Suprapubic skin (tissue), 4 donors: ENCODE measurements at regions not wholly inside any gene's neighbourhood (a gene's known extent, or its start where the extent isn't known, plus 50 kb on each side); places are given as distances from the start of the nearest gene placed in this dataset.

ENCODE experiments used
- DNase-seq, 2 donors: peaks; one replicate each; pipeline ENCODE4 v3.0.0-alpha.2; 2019; ENCODE audit warnings: low spot score in 2 of 2
- H3K27ac ChIP-seq: fragments of 200-600 bp; sonication (generic); one replicate; pipeline ENCODE4 v1.5.1; 2019
- H3K27me3 ChIP-seq: fragments of 200-600 bp; sonication (generic); one replicate; pipeline ENCODE4 v1.5.1; 2019
- H3K36me3 ChIP-seq: fragments of 200-600 bp; sonication (generic); one replicate; pipeline ENCODE4 v1.5.1; 2019
- H3K4me1 ChIP-seq: fragments of 200-600 bp; sonication (generic); one replicate; pipeline ENCODE4 v1.5.1; 2019
- H3K4me3 ChIP-seq: fragments of 200-600 bp; sonication (generic); one replicate; pipeline ENCODE4 v1.5.1; 2019; ENCODE audit warnings: mild to moderate bottlenecking
- H3K9me3 ChIP-seq: fragments of 200-600 bp; sonication (generic); one replicate; pipeline ENCODE4 v1.5.1; 2019
- EP300 ChIP-seq: sonication (generic); formaldehyde crosslinking; IDR thresholded peaks from one replicate; pipeline ENCODE4 v1.6.1; 2017; ENCODE audit warnings: antibody characterized with exemption
- POLR2A ChIP-seq, 2 donors: fragments of 450-650 bp; IDR thresholded peaks; one replicate each; pipeline ENCODE4 v1.6.1; 2017; ENCODE audit warnings: antibody characterized with exemption in 2 of 2, mild to moderate bottlenecking in 2 of 2, moderate library complexity in 2 of 2
- POLR2AphosphoS5 ChIP-seq, 3 donors: sonication (generic); formaldehyde crosslinking; IDR thresholded peaks; one replicate each; pipeline ENCODE4 v1.6.1; 2017; ENCODE audit warnings: antibody characterized with exemption in 3 of 3
- WGBS: methylation state at CpG from one replicate; pipeline ENCODE4 v1.1.5; 2018; 5-methylcytosine and 5-hydroxymethylcytosine counted together
- TF ChIP-seq, protein P1 (sequence below), 2 donors: fragments of 200-600 bp in 1 of 2; fragments of 450-650 bp in 1 of 2; sonication (generic) in 1 of 2; IDR thresholded peaks; one replicate each; pipeline ENCODE4 v1.5.1; 2016 to 2019; ENCODE audit warnings: antibody characterized with exemption in 2 of 2, mild to moderate bottlenecking in 1 of 2, moderate library complexity in 1 of 2

DNA sequence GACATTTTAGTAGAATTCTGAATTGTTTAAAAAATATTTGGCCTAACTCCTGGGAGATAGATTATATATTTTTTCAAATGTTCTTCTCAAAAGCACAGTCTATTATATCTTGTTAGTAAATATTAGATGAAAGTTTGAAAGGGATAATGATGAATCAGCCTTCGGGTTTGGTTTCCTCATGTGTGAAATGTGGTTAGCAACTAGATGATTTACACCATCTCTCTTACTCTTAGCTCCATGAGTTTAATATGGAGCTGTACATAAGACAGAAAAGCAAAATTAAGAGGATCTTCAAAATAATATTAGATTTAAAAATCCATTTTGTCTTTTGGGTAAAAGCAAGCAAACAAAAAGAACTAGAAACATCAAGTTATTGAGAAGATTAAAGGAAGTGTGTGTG is 120.8 kb upstream of the SFRP2 start:
- Histone ChIP-seq H3K9me3 (no peaks in the 10 kb centered on the region), H3K27ac (no peak overlapping the region), H3K4me1 (peaks cover 7% of the 10 kb centered on the region), H3K36me3 (no peaks in the 10 kb centered on the region), H3K4me3 (no peak overlapping the region), H3K27me3 (no peaks in the 10 kb centered on the region)
- DNase-seq, result no peak
- TF ChIP-seq POLR2AphosphoS5 (IDR thresholded peaks at IDR 0.05), result no peak
- TF ChIP-seq POLR2A (IDR thresholded peaks at IDR 0.05), result no peak
- TF ChIP-seq EP300, result no peak
- TF ChIP-seq, protein P1, sequence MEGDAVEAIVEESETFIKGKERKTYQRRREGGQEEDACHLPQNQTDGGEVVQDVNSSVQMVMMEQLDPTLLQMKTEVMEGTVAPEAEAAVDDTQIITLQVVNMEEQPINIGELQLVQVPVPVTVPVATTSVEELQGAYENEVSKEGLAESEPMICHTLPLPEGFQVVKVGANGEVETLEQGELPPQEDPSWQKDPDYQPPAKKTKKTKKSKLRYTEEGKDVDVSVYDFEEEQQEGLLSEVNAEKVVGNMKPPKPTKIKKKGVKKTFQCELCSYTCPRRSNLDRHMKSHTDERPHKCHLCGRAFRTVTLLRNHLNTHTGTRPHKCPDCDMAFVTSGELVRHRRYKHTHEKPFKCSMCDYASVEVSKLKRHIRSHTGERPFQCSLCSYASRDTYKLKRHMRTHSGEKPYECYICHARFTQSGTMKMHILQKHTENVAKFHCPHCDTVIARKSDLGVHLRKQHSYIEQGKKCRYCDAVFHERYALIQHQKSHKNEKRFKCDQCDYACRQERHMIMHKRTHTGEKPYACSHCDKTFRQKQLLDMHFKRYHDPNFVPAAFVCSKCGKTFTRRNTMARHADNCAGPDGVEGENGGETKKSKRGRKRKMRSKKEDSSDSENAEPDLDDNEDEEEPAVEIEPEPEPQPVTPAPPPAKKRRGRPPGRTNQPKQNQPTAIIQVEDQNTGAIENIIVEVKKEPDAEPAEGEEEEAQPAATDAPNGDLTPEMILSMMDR (IDR thresholded peaks at IDR 0.05), result no peak
- 48% methylated on average over 1 of the region's 1 CpG for WGBS

DNA sequence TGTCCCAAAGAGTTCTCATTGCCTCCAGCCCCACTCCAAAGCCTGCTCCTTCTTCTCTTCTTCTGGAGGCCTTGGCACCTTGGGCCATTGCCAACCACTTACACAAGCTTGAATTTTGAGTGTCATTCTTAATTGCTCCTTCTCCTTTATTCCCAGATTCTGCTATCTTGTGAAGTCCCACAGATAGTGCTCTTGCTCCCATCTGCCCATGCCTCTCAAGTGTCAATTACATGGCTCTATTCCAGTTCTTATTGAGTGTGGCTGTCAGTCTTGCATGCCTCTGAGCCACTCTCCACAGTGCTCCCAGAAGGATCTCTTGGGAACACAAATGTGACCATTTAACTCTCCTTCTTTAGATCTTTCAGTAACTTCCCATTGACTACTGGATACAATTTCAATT is 117.3 kb upstream of the SFRP2 start:
- H3K36me3 ChIP-seq, result no peaks in the 10 kb centered on the region
- H3K4me1 ChIP-seq, result peaks cover 5% of the 10 kb centered on the region
- H3K27ac ChIP-seq, result no peak overlapping the region
- no peak overlapping the region for H3K4me3 ChIP-seq
- no peak for TF ChIP-seq POLR2A (IDR thresholded peaks at IDR 0.05)
- TF ChIP-seq, protein P1 (IDR thresholded peaks at IDR 0.05), result no peak
- no peak for TF ChIP-seq POLR2AphosphoS5 (IDR thresholded peaks at IDR 0.05)
- no peak for TF ChIP-seq EP300
- no peaks in the 10 kb centered on the region for H3K27me3 ChIP-seq
- DNase-seq, result no peak
- H3K9me3 ChIP-seq, result no peaks in the 10 kb centered on the region

DNA sequence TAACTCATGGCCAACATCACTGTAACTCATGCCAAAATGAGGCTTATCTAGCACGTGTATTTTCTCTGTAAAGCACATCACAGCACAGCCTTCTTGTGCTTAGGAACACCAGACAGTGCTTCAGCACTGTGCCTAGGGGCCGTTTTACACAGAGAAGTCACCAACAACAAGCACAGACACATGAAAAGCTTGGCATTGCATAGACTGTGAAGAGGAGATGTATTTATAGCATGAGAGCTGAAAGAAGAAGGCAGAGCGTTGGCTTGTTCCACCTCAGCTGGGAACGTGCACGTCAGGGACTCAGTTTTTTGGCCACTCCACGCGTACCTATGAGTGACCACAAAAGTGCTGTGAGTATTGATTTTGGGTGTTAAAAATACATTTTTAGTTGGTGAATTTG is 116.3 kb upstream of the SFRP2 start:
- no peaks in the 10 kb centered on the region for H3K27me3 ChIP-seq
- H3K9me3 ChIP-seq, result no peaks in the 10 kb centered on the region
- no peak for TF ChIP-seq EP300
- TF ChIP-seq POLR2A (IDR thresholded peaks at IDR 0.05), result no peak
- TF ChIP-seq, protein P1 (IDR thresholded peaks at IDR 0.05), result no peak
- no peak for TF ChIP-seq POLR2AphosphoS5 (IDR thresholded peaks at IDR 0.05)
- DNase-seq, result no peak
- H3K27ac ChIP-seq, result no peak overlapping the region
- H3K4me3 ChIP-seq, result no peak overlapping the region
- peaks cover 5% of the 10 kb centered on the region for H3K4me1 ChIP-seq
- 65% methylated on average over 7 of the region's 7 CpGs for WGBS
- no peaks in the 10 kb centered on the region for H3K36me3 ChIP-seq

DNA sequence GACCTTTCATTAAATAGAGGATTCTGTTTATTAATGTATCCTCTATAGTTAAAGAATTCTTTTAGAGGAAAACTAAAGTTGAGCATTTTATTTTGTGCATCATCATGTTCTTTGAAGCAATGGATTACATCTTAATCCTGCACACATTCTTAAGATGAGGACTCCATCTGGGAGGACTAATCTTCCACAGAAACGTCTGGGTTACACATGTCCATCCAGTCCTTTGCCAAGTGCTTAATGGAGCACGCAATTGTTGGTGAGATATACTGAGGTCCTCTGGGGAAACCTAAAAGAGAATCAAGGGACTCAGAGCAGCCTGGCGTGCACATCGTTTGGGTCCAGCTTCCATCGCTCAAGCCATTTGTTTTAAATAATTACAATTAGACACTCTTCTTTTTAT is 115.1 kb upstream of the SFRP2 start:
- 64% methylated on average over 5 of the region's 5 CpGs for WGBS
- H3K27ac ChIP-seq, result no peak overlapping the region
- peaks cover 5% of the 10 kb centered on the region for H3K4me1 ChIP-seq
- H3K4me3 ChIP-seq, result no peak overlapping the region
- no peaks in the 10 kb centered on the region for H3K36me3 ChIP-seq
- no peaks in the 10 kb centered on the region for H3K9me3 ChIP-seq
- no peak for DNase-seq
- no peak for TF ChIP-seq EP300
- TF ChIP-seq, protein P1 (IDR thresholded peaks at IDR 0.05), result no peak
- no peak for TF ChIP-seq POLR2A (IDR thresholded peaks at IDR 0.05)
- no peak for TF ChIP-seq POLR2AphosphoS5 (IDR thresholded peaks at IDR 0.05)
- no peaks in the 10 kb centered on the region for H3K27me3 ChIP-seq

DNA sequence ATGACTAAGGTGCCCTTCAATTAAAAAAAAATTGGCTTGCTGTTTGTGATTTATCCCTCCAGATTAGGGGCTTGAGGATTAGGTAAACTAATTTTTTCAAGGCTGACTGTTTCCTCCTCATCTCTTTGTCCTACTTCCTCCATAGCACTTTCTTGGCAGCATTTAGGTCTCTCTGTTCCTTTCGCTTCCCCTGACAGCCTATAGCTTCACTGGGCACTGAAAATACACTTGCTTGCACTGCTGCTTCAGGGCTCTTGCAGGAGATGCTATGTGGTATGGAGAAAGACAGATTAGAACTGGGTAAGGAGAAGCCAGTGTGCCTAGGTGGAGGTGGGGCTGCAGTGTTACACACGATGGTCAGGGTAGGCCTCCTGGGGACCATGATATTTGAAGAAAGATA is 112.3 kb upstream of the SFRP2 start:
- H3K27ac ChIP-seq, result no peak overlapping the region
- H3K4me1 ChIP-seq, result peaks cover 5% of the 10 kb centered on the region
- no peaks in the 10 kb centered on the region for H3K27me3 ChIP-seq
- no peak for DNase-seq
- WGBS, result 64% methylated on average over 2 of the region's 2 CpGs
- H3K9me3 ChIP-seq, result no peaks in the 10 kb centered on the region
- no peak overlapping the region for H3K4me3 ChIP-seq
- H3K36me3 ChIP-seq, result no peaks in the 10 kb centered on the region
- TF ChIP-seq, protein P1 (IDR thresholded peaks at IDR 0.05), result no peak
